ENCODE measurements at regions not wholly inside any gene's neighbourhood (a gene's known extent, or its start where the extent isn't known, plus 50 kb on each side); places are given as distances from the start of the nearest gene placed in this dataset.
A peak's percentile ranks its signal among the peaks of the same experiment; 100 is the strongest.
"Not testable (repeated sequence)": the region's sequence is repeated elsewhere in the genome, so short reads cannot be mapped to it uniquely, and the experiment has no call there.

DNA sequence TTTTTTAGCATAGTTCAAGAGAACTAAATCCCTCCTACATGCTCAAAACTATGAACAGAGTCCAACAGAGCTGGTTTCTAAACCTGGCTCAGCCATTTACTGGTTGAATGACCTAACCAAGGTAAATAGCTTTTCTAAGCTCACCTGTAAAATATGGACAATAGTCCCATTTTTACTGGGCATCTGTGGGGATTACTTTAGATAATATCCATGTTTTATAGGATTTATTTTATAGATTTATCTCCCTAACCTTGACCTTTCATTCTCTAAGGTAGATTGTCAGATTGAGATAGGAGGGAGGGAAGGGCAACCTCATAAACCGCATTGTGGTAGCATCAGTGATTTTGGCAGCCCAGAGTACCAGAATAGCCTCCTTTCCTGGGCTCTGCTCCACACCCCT is 178.5 kb upstream of the TOX3 start:
- no peak for DNase-seq

DNA sequence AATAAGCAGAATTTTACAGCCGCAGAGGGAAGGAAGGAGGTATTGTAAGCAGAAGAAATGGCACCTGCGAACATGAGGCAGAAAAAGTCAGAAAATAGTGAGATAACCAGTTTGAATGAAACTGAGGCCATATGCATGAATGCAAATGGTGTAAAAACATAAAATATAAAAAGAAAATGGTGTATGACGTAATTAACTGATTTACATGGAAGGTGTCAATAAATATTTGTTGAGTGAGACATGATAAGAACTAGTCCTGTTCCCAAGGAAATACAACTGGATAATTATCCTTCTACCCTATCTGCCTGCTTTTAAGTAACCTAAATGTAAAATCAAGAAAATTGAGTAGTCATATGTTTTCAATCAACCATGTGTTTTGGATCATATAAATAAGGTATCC is 178.1 kb upstream of the TOX3 start:
- no peak for DNase-seq

DNA sequence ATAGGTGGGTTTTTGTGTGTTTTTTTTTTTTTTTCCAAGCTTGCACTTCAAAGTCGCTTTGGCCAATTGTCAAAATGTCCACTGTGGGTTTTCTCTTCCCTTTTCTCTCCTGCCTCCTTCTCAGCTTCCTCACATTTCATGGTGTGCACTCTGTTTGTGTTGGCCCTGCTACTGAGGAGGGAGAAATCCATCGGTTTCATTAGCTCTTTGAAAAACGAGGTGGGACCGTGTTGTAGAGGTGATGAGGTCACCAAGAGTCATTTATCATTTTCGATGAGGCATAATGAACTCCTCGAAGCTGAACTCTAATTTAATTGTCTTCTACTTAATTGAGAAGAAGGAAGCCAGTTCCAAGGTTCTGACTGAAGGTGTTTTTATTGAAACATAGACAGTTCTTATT is 174.4 kb upstream of the TOX3 start:
- DNase-seq = no peak

DNA sequence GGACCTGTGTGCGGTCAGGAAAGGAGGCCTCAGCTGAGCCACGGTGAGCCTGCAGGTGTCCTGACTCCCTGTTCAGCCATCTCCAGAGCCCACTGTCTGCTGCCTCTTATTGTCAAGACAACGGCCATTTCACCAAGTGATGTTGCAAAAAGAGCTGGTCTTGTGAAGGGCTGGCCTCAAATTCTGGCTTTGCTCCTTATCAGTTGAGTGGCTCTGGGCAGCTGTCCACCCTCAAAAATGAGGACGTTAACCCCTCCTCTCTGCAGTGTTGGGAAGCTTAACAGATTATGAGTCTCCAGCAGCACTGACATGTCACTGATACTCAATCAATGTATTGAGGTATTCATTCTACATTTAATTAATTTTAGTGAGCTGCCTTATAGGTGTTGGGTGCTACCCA is 171.1 kb upstream of the TOX3 start:
- no peak for DNase-seq

DNA sequence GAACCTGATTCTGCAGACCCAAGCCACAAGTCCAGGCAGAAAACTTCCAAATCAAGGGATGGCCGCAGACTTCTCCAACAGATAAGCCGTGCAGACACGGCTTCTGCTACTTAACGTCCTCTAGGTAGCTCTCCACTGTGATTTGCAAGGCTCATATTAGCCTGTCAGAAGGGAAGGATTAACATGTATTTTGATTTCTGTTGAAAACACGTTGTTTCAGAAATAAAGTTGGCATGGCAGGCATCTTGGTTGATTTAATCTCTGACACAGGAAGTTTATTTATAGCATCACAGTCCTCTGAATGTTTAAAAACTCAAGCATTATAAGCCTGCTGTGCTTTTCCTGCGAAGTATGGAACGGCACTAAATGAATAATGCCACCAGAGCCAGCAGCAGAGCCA is 166.8 kb upstream of the TOX3 start:
- DNase-seq = no peak

DNA sequence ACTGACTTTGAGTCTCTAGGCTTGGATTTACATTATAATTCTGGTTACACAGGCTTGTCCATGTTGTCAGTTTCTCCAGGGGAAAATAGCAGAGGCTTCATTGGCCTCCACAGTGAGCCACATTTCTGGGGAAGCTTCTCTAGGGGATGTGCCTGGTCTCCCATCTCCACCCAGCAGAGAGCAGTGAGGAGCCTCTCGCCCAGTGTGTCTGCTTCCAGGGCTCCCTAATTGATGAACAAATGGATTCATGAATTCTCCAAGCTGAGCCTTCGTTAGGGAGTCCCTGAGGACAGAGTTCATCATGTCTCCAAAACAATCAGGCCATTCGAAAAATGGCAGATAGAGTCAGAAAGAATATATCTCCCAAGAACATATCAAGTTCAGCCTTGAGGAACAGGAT is 162.4 kb upstream of the TOX3 start:
- DNase-seq = no peak

DNA sequence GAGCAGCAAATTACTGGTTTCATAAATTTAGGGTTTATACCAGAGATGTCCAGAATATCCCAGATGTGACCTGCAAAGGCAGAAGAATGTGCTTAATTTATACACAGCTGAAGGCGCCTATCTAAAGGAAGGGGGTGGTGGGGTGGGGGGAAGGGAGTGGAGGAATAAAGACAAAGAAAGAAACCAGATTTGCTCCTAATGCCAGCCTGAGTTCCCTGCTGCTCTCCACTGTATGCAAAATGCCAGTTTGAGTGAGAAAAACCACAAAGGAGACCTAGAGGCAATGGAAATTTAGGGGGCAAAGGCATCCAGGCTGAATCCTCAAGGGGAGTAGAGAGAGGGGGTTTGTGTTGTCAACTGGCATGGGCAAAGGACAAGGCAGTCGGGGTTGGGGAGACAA is 161.5 kb upstream of the TOX3 start:
- no peak for DNase-seq

DNA sequence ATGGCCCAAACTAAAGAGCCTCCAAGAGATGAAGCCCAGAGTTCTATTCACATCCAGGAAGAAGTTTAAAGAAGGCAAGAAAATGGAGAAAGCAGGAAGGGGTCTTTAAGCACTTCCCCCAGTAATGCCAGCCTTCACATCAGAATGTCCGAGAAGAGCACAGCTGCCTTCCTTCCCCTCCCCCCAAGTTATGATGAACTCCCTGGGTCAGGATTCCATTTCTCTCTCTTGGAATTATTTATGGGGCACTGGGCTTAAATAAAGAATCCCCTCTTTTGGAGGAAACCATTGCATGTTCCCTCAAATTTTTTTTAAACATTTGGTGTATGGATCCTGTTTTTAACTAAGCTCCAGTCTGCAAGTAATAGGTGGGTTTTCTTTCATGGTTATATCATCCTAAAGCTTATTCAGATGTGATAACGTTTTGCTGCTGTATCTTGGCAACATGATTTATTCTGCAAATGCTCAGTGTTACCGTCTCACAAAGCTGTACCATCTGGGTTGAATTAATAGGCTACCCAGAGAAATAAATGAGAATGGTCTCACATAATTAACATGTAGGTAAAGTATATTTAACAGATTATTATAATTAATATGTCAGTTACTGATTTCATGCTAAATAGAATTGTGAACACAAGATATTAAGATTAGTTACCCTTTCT is 160.9 kb upstream of the TOX3 start:
- DNase-seq = peak; percentile 55

DNA sequence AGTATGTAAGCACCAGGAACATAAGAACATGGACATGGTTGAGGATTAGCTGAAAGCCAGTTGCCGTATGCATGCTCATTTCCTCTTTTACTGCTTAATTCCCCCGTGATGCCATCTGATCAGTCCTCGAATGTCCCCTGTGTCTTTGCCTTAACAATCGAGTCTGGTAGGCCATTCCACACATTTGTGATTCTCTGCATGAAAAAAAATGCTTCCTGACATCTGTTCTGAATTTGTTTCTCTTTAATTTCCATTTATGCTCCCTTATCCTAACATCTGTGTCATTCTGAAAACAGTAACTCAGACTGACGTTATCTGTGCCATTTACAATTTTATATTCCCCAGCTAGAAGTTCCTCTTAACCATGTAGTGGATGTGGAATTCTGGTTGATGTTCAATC is 158.2 kb upstream of the TOX3 start:
- DNase-seq = peak; percentile 82

DNA sequence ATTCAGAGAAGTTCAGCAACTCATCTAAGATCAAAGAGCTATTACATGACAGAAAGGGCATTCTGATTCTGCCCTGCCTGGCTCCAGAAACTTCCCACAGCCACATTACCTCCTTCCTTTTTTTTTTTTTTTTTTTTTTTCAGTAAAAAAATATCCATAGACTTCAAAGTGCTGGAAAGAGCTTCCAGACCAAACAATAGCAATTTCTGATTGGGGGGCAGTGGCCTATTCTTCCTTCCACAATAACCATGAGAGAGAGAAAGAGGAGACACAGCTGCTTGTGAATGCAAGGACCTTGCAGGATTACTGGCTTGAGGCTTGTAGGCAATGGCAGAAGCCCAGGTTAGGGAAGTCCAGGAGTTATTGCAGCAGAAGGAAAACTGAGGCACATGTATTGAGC is 151.0 kb upstream of the TOX3 start:
- no peak for DNase-seq

DNA sequence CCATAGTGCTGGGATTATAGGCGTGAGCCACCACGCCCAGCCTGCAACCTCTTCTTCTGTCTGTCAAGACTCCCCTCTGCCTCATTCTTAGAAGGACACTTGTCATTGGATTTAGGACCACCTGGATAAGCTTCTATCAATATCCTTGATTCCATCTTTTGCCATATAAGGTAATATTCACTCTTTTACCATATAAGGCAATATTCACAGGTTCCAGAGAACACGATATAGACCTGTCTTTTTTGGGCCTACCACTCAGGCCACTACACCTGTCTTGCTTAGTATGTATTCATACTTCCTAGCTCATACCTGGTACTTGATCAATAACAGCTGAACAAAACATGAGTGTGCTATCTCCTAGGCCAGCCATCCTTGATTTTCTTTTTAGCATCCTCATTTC is 149.2 kb upstream of the TOX3 start:
- DNase-seq = no peak

DNA sequence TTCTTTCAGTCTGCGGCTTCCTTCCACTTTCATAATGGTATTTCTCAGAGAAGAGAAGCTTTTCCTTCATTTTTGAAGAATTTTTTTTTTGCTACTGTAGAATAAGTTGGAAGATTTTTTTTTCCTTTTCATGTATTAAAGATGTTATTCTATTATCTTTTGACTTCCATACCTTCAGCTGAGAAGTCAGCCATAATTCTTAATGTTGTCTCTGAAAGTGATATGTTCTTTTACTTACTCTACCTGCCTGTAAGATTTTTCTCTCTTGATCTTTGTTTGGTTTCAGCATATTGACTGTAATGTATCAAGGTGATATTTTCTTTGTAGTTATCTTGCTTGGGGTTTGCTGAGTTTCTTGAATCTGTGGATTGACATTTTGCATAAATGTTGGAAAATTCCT is 143.5 kb upstream of the TOX3 start:
- DNase-seq = no peak

DNA sequence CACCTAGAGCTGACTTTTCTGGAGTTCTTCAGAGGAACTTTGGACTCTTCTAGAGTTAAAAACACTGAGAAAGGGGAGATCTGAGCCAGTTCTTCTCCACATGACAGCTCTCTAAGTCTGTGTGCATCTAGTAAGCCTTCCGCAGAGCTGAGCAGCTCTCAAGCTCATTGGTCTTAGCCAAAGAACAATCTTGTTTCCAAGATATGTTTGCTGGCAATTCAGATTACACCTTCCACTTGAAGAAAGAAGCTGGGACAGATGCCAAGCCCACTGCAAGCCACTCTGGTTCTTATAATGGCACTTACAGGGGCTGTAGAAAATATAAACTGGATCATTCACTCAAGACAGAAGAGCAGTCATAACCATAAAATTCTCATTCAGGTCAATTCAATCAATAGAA is 134.1 kb upstream of the TOX3 start:
- no peak for DNase-seq

DNA sequence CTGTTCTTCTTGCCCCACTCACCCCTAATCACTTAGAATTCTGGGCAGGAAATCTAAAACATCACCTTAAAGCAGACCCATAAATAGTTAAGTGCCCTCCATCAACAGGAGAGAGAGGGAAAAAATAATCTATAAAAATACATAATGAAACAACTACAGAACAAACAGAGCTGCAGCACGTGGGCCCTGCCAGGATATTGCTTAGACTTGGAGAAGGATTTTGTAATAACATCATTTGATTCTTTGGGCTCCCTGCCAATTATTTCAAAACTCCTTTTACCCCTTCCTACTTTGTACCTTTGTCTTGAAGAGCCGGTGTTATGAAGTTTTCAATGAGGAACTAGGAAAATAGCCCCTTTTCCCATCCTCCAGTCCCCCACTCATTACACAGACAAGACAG is 130.6 kb upstream of the TOX3 start:
- no peak for DNase-seq

DNA sequence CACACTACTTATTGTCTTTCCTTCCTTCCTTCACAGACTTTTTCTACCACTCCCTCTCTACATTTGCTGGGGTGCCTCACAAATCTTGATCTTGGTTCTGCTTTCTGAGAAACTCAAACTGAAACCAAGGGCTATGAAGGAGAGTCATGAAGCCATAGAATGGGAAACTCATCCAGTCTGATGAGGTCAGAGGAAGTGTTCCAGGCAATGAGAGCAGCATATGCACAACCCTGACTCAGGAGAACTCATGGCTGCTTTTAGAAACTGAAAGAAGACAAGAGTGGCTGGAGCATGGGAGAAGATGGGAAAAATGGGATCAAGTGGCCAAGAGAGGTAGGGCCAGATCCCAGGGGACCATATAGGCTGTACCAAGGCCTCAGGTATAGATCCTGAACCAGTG is 130.0 kb upstream of the TOX3 start:
- no peak for DNase-seq

DNA sequence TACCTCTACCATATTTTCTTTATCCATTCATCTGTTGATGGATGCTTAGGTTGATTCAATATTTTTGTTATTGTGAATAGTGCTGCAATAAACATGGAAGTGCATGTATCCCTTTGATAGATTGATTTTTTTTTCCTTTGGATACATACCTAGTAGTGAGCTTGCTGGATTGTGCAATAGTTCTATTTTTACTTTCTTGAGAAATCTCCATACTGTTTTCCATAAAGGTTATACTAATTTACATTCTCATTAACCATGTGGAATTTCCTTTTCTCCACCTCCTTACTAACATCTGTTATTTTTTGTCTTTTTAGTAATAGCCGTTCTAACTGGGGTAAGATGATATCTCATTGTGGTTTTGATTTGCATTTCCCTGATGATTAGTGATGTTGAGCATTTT is 124.6 kb upstream of the TOX3 start:
- peak; percentile 84 for DNase-seq

DNA sequence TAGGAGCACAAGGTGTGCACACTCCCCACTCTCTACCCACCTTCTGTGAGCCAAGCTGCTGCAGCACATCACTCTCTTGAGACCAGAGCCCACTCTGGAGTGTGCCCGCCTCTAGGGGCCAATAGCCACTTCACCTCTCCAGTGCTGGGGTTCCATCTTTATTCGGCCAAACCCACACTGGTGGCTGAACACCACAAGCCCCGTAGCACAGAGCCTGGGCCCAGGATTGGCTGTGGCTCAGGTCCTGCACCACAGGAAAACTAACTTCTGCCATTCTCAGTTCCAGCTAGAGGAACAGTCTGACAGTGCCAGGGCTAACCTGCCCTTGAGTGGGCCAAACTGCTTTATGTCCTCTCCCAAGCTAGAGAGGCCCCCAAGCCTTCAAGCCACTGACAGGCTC is 111.0 kb upstream of the TOX3 start:
- no peak for DNase-seq

DNA sequence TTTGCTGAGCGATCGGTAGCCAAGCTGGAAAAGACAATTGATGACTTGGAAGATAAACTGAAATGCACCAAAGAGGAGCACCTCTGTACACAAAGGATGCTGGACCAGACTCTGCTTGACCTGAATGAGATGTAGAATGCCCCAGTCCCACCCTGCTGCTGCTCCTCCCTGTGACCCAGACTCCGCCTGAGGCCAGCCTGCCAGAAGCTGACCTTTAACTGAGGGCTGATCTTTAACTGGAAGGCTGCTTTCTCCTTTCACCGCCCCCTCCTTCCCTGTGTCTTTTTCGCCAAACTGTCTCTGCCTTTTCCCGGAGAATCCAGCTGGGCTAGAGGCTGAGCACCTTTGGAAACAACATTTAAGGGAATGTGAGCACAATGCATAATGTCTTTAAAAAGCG is 109.0 kb upstream of the TOX3 start:
- DNase-seq = not testable (repeated sequence)

DNA sequence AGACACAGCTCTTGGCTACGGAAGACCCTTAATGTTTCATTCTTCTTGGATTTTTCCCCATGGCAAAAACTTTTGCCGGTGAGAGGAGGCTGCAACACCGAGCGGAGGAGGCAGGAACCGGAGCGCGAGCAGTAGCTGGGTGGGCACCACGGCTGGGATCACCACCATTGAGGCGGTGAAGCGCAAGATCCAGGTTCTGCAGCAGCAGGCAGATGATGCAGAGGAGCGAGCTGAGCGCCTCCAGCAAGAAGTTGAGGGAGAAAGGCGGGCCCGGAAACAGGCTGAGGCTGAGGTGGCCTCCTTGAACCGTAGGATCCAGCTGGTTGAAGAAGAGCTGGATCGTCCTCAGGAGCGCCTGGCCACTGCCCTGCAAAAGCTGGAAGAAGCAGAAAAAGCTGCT is 108.2 kb upstream of the TOX3 start:
- DNase-seq = not testable (repeated sequence)

DNA sequence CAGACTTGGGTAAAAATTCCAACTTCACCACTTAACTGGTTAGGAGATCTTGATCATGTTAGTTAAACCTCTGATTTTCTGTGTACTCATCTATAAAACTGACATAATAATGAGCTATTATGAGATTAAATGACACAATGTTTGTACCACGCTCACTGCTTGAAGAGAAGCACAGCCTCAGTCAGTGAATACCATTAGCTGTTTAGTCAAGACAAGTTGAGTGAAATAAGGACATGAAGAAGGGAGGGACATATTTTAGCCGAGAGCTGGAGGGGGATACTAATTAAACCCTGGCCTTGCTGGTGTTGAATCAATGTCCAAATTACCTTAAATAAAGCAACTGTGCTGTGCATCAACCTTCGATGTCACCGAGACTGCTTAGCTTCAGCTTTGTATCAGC is 105.1 kb upstream of the TOX3 start:
- no peak for DNase-seq

DNA sequence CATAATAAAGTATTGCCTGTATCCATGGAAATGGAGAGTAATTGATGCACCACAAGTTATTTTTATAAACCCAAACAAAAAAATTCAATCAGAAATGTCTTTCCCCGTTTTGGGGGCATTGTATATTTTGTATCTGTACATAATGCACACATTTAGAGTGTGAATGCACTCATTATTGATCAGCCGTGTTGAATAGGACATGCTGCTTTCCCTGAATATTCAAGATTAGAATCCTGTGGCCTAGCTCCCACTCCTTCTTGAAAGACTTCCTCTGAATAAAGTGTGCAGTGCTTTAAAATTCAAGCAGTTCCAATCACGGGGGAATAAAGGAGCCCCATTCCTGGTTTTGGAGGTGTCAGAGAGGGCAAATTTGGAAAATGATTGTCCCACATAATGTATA is 103.8 kb upstream of the TOX3 start:
- DNase-seq = no peak

DNA sequence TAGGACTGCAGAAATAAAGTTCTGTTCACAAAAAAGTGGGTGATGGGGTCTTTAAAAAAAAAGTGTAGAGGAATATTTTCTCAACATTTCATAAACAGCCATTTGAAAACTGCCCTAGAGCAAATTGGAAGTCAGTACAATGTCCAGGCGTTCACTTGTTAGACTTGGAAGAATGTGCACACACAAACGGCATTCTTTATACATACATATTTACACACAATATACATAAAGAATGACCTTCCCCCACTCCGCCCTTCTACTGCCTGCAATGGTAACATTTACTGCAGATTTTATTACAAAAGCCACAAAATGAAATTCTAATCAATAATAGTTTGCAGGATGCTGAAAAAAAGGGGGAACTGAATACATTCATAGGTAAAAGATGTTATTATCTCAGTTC is 103.4 kb upstream of the TOX3 start:
- DNase-seq = no peak

DNA sequence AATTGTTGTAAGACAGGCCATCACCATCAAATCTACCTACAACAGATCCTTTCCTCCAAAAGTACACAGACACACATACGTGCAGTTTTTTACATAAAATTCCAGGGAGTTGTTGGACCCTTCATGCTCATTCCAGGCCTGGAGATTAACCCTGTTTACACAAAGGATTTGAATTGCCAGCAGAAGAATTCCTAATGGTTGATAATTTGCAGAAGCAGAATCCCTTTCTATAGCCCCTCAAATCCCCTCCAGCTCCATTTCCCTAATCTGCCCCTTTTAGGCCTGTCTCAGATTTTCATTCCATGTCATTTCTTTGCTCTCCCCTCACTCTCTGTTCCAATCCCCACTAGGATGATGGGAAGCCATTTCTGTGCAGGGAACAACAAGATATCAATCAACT is 102.9 kb upstream of the TOX3 start:
- no peak for DNase-seq

DNA sequence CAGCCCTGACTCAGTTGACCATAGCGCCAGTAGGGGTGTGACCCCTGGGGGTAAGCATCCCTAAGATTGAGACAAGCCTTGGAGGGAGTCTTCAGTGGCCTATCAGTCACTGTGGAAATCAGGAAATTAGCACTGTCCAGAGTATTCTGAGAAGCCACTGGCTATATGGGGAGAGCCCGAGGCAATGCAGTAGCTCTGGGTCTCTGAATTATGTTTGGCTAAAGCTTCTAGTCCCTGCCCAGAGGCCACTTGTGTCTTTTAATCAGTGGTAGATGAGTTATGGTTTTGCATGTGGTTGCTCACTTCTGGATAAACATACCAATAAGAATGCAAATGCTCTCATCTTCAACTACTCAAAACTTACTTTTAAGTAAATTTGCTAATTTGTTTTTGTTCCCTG is 100.6 kb upstream of the TOX3 start:
- no peak for DNase-seq

DNA sequence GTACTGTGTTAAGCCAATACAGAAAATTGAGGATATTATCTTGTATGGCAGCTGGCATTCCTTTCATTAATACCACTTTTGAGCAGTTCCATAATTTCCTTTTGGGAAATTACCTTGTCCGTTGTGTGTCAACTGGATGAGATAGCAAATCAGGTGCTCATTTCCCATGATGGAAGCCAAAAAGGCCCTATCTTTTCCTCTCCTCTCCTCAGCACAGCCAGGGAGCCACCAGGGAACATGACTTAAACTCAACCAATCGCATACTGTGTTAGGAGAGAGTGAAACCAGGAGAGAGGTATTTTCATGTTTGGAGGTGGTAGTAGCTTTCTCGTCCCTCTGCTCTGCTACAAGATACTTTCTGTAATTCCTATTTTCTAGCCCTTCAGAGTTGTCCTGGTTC is 96.1 kb upstream of the TOX3 start:
- no peak for DNase-seq

DNA sequence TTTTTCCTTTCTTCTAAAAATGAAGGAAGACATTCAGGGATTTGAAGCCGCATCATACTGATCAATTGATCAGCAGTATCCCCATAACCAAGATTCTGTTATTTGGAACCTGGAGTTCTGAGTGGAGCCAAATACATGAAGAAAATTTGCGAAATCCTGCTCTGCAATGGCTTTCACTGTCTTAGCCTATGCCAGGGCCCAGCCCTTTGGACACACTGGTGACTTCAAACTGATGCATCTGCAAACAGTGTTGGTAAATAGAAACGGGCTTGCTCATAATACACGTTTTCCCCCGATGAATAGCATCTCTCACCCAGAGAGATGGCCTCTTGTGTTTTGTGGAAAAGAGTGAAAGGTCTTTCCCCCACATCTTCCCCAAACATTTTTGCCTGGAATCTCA is 87.6 kb upstream of the TOX3 start:
- no peak for DNase-seq

Measured in NCI-H2171 treated with DMSO at 0.1 percent for 48 hours (cell line).